GM12891 (cell line): ENCODE measurements at regions not wholly inside any gene's neighbourhood (a gene's known extent, or its start where the extent isn't known, plus 50 kb on each side); places are given as distances from the start of the nearest gene placed in this dataset.

Source experiments
- POLR2A ChIP-seq: IDR thresholded peaks from 2 replicates; pipeline ENCODE4 v1.6.1; 2011; ENCODE audit warnings: low read depth, low read length, control low read depth
- POLR2AphosphoS5 ChIP-seq: IDR thresholded peaks from 2 replicates; pipeline ENCODE4 v1.6.1; 2011; ENCODE audit warnings: low read depth, low read length, control low read depth

GRCh38 chr6:140533526-140533925 lies 1159.1 kb upstream of the CITED2 start:
- TF ChIP-seq POLR2A: no peak
- no peak for TF ChIP-seq POLR2AphosphoS5
